Activated CD8-positive, alpha-beta T cell treated with anti-CD3 and anti-CD28 coated beads, Interleukin-2, amount 10 ng/mL, durations not matched to agents 7 days and 5 days (primary cell): ENCODE measurements at regions not wholly inside any gene's neighbourhood (a gene's known extent, or its start where the extent isn't known, plus 50 kb on each side); places are given as distances from the start of the nearest gene placed in this dataset.
"Not testable (repeated sequence)": the region's sequence is repeated elsewhere in the genome, so short reads cannot be mapped to it uniquely, and the experiment has no call there.

Source experiments
- ATAC-seq: fragments of 150-1000 bp; cut with Tn5 transposase; one replicate; pipeline ENCODE4 v1.10.0; 2021; ENCODE audit warnings: moderate library complexity
- CTCF ChIA-PET: fragments of 350-600 bp; sonication (Branson Sonifier 250); formaldehyde crosslinking; loops from one replicate; lab custom pipeline; 2021; ENCODE audit warnings: antibody characterized with exemption; lab: Charles Lee
- POLR2A ChIA-PET: fragments of 350-600 bp; sonication (Branson Sonifier 250); formaldehyde crosslinking; loops from one replicate; lab custom pipeline; 2021; ENCODE audit warnings: antibody characterized with exemption; lab: Charles Lee
- DNase-seq: peaks from one replicate; pipeline ENCODE4 v3.0.0-alpha.2; 2020
- H3K27ac Mint-ChIP-seq: one replicate; pipeline ENCODE4 v1.8.0; 2021; ENCODE audit warnings: mild to moderate bottlenecking, mixed read lengths
- H3K27me3 Mint-ChIP-seq: one replicate; pipeline ENCODE4 v1.8.0; 2021; ENCODE audit warnings: low read depth, mixed read lengths
- H3K36me3 Mint-ChIP-seq: one replicate; pipeline ENCODE4 v1.8.0; 2021; ENCODE audit warnings: low read depth, mixed read lengths
- H3K4me1 Mint-ChIP-seq: one replicate; pipeline ENCODE4 v1.8.0; 2021; ENCODE audit warnings: low read depth, mixed read lengths
- H3K4me3 Mint-ChIP-seq: one replicate; pipeline ENCODE4 v1.8.0; 2021; ENCODE audit warnings: mild to moderate bottlenecking, mixed read lengths
- H3K9me3 Mint-ChIP-seq: one replicate; pipeline ENCODE4 v1.8.0; 2022; ENCODE audit warnings: mixed read lengths; ENCODE audit not compliant: insufficient read depth

- POLR2A ChIA-PET = no interaction called here
- Mint-ChIP-seq H3K4me3 (no peak overlapping the region), H3K27ac (no peak overlapping the region), H3K27me3 (no peaks in the 10 kb centered on the region), H3K9me3 (no peaks in the 10 kb centered on the region), H3K36me3 (no peaks in the 10 kb centered on the region), H3K4me1 (no peaks in the 10 kb centered on the region)
- CTCF ChIA-PET = no interaction called here
- DNase-seq = no peak
- no peak for ATAC-seq
Measured at GRCh38 chr18:64401268-64402060, 252.6 kb upstream of the LINC00305 start.

- Mint-ChIP-seq H3K36me3 (no peaks in the 10 kb centered on the region), H3K27ac (no peak overlapping the region), H3K4me1 (no peaks in the 10 kb centered on the region), H3K9me3 (no peaks in the 10 kb centered on the region), H3K4me3 (no peak overlapping the region), H3K27me3 (no peaks in the 10 kb centered on the region)
- POLR2A ChIA-PET = no interaction called here
- DNase-seq (no peak), ATAC-seq (no peak)
- CTCF ChIA-PET = no interaction called here
Measured at GRCh38 chr18:64399566-64399965, 250.7 kb upstream of the LINC00305 start.

GRCh38 chr18:64398320-64398719 lies 249.4 kb upstream of the LINC00305 start:
- Mint-ChIP-seq H3K27ac (no peak overlapping the region), H3K27me3 (no peaks in the 10 kb centered on the region), H3K4me1 (no peaks in the 10 kb centered on the region), H3K36me3 (no peaks in the 10 kb centered on the region), H3K9me3 (no peaks in the 10 kb centered on the region), H3K4me3 (no peak overlapping the region)
- DNase-seq = no peak
- POLR2A ChIA-PET = no interaction called here
- CTCF ChIA-PET = no interaction called here
- ATAC-seq = no peak

GRCh38 chr18:64392202-64392601 lies 243.3 kb upstream of the LINC00305 start:
- POLR2A ChIA-PET = no interaction called here
- no peak for ATAC-seq
- Mint-ChIP-seq H3K4me1 (no peaks in the 10 kb centered on the region), H3K36me3 (no peaks in the 10 kb centered on the region), H3K27ac (no peak overlapping the region), H3K27me3 (no peaks in the 10 kb centered on the region), H3K9me3 (no peaks in the 10 kb centered on the region), H3K4me3 (no peak overlapping the region)
- CTCF ChIA-PET = no interaction called here
- no peak for DNase-seq

- H3K36me3 Mint-ChIP-seq = no peaks in the 10 kb centered on the region
- no peaks in the 10 kb centered on the region for H3K4me1 Mint-ChIP-seq
- H3K9me3 Mint-ChIP-seq = no peaks in the 10 kb centered on the region
- no peaks in the 10 kb centered on the region for H3K27me3 Mint-ChIP-seq
- no peak for DNase-seq
- CTCF ChIA-PET = no interaction called here
- no peak overlapping the region for H3K27ac Mint-ChIP-seq
- no peak for ATAC-seq
- no peak overlapping the region for H3K4me3 Mint-ChIP-seq
- POLR2A ChIA-PET = no interaction called here
Measured at GRCh38 chr18:64384101-64384500, 235.2 kb upstream of the LINC00305 start.

GRCh38 chr18:64380117-64380516 lies 231.2 kb upstream of the LINC00305 start:
- POLR2A ChIA-PET = no interaction called here
- H3K27ac Mint-ChIP-seq = no peak overlapping the region
- no peak overlapping the region for H3K4me3 Mint-ChIP-seq
- DNase-seq (no peak), ATAC-seq (no peak)
- no peaks in the 10 kb centered on the region for H3K27me3 Mint-ChIP-seq
- H3K36me3 Mint-ChIP-seq = no peaks in the 10 kb centered on the region
- H3K4me1 Mint-ChIP-seq = no peaks in the 10 kb centered on the region
- peaks cover 3% of the 10 kb centered on the region for H3K9me3 Mint-ChIP-seq
- CTCF ChIA-PET = no interaction called here

- no peak for ATAC-seq
- ChIA-PET POLR2A (no interaction called here), CTCF (no interaction called here)
- H3K27ac Mint-ChIP-seq = no peak overlapping the region
- DNase-seq = no peak
- H3K4me3 Mint-ChIP-seq = no peak overlapping the region
- no peaks in the 10 kb centered on the region for H3K27me3 Mint-ChIP-seq
- peaks cover 3% of the 10 kb centered on the region for H3K9me3 Mint-ChIP-seq
- H3K4me1 Mint-ChIP-seq = no peaks in the 10 kb centered on the region
- H3K36me3 Mint-ChIP-seq = no peaks in the 10 kb centered on the region
Measured at GRCh38 chr18:64379662-64380061, 230.8 kb upstream of the LINC00305 start.

GRCh38 chr18:64377446-64377845 lies 228.6 kb upstream of the LINC00305 start:
- no peaks in the 10 kb centered on the region for H3K36me3 Mint-ChIP-seq
- ATAC-seq (no peak), DNase-seq (no peak)
- peaks cover 3% of the 10 kb centered on the region for H3K9me3 Mint-ChIP-seq
- CTCF ChIA-PET = no interaction called here
- H3K4me1 Mint-ChIP-seq = no peaks in the 10 kb centered on the region
- H3K27ac Mint-ChIP-seq = no peak overlapping the region
- POLR2A ChIA-PET = no interaction called here
- no peak overlapping the region for H3K4me3 Mint-ChIP-seq
- no peaks in the 10 kb centered on the region for H3K27me3 Mint-ChIP-seq

GRCh38 chr18:64372850-64373249 lies 224.0 kb upstream of the LINC00305 start:
- ATAC-seq = no peak
- CTCF ChIA-PET = no interaction called here
- Mint-ChIP-seq H3K27ac (no peak overlapping the region), H3K36me3 (no peaks in the 10 kb centered on the region), H3K27me3 (no peaks in the 10 kb centered on the region), H3K4me1 (no peaks in the 10 kb centered on the region), H3K9me3 (peaks cover 3% of the 10 kb centered on the region), H3K4me3 (no peak overlapping the region)
- no peak for DNase-seq
- POLR2A ChIA-PET = no interaction called here

- POLR2A ChIA-PET, H3K9me3 Mint-ChIP-seq, H3K27ac Mint-ChIP-seq, H3K36me3 Mint-ChIP-seq, ATAC-seq, CTCF ChIA-PET, DNase-seq, H3K4me1 Mint-ChIP-seq, H3K4me3 Mint-ChIP-seq, H3K27me3 Mint-ChIP-seq: not testable (repeated sequence)
Measured at GRCh38 chr18:64369830-64370440, 221.0 kb upstream of the LINC00305 start.

GRCh38 chr18:64365106-64365505 lies 216.2 kb upstream of the LINC00305 start:
- ATAC-seq (no peak), DNase-seq (no peak)
- POLR2A ChIA-PET = no interaction called here
- CTCF ChIA-PET = no interaction called here
- no peaks in the 10 kb centered on the region for H3K36me3 Mint-ChIP-seq
- H3K9me3 Mint-ChIP-seq = peaks cover 4% of the 10 kb centered on the region
- no peak overlapping the region for H3K27ac Mint-ChIP-seq
- H3K4me3 Mint-ChIP-seq = no peak overlapping the region
- H3K4me1 Mint-ChIP-seq = no peaks in the 10 kb centered on the region
- H3K27me3 Mint-ChIP-seq = no peaks in the 10 kb centered on the region

GRCh38 chr18:64337673-64338072 lies 188.8 kb upstream of the LINC00305 start:
- ChIA-PET POLR2A (no interaction called here), CTCF (no interaction called here)
- DNase-seq (no peak), ATAC-seq (no peak)
- Mint-ChIP-seq H3K4me3 (no peak overlapping the region), H3K4me1 (no peaks in the 10 kb centered on the region), H3K27me3 (no peaks in the 10 kb centered on the region), H3K9me3 (peaks cover 6% of the 10 kb centered on the region), H3K36me3 (no peaks in the 10 kb centered on the region), H3K27ac (no peak overlapping the region)
